IPS-15b (cell line): ENCODE measurements at regions not wholly inside any gene's neighbourhood (a gene's known extent, or its start where the extent isn't known, plus 50 kb on each side); places are given as distances from the start of the nearest gene placed in this dataset.

Experiments used
- H3K27me3 ChIP-seq: one replicate; pipeline ENCODE4 v1.6.1; 2013; ENCODE audit warnings: low read length; ENCODE audit not compliant: control insufficient read depth, insufficient read depth
- H3K36me3 ChIP-seq: one replicate; pipeline ENCODE4 v1.6.1; 2013; ENCODE audit warnings: low read length; ENCODE audit not compliant: control insufficient read depth, insufficient read depth
- H3K4me1 ChIP-seq: one replicate; pipeline ENCODE4 v1.6.1; 2013; ENCODE audit warnings: mild to moderate bottlenecking, low read length; ENCODE audit not compliant: control insufficient read depth, insufficient read depth
- H3K4me3 ChIP-seq: one replicate; pipeline ENCODE4 v1.5.1; 2013; ENCODE audit warnings: low read depth, low read length
- H3K9ac ChIP-seq: one replicate; pipeline ENCODE4 v1.6.1; 2013; ENCODE audit warnings: low read depth, mild to moderate bottlenecking, low read length
- H3K9me3 ChIP-seq: one replicate; pipeline ENCODE4 v1.6.1; 2013; ENCODE audit warnings: mild to moderate bottlenecking, low read length; ENCODE audit not compliant: control insufficient read depth, insufficient read depth

DNA sequence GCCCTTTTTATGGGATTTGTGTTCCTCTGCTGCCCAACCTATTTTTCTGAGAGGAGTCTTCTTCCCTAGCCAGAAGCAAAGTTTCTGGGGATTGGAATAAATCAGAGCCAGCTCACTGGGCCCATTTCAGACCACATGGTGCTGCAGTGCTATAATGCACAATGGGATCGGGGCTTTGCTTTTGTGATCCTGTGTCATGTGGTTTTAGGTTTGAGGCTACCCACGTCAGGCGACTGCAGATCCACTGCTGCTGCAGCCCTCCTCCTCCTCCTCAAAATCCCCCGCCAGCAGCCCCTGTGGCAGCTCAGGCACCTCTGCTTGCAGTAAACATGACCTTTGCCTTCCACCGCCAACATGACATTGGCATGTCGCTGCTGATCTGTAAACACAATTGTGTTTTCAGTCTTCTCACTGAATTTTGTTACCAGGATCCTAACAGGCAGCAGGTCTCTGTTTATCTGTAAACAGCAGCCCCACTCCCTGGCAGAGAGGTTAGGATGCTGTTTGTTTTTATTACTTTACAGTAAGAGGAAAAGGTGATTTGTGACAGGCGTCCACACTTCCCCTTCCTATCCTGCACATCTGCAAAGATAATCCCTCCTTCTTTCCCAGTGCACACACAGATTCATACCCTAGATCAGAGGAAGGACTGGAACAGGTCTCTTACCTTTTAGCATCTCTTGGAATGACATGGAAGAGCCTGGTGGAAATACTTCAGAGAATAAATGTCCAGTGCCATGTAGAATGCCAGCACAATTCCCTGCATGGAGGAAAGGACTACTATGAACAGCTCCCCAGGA lies 130.8 kb downstream of the FOXI3 start:
- H3K27me3 ChIP-seq = no peaks in the 10 kb centered on the region
- no peaks in the 10 kb centered on the region for H3K36me3 ChIP-seq
- H3K4me3 ChIP-seq = no peak overlapping the region
- H3K4me1 ChIP-seq = peaks cover 7% of the 10 kb centered on the region
- H3K9ac ChIP-seq = no peak overlapping the region
- H3K9me3 ChIP-seq = no peaks in the 10 kb centered on the region

DNA sequence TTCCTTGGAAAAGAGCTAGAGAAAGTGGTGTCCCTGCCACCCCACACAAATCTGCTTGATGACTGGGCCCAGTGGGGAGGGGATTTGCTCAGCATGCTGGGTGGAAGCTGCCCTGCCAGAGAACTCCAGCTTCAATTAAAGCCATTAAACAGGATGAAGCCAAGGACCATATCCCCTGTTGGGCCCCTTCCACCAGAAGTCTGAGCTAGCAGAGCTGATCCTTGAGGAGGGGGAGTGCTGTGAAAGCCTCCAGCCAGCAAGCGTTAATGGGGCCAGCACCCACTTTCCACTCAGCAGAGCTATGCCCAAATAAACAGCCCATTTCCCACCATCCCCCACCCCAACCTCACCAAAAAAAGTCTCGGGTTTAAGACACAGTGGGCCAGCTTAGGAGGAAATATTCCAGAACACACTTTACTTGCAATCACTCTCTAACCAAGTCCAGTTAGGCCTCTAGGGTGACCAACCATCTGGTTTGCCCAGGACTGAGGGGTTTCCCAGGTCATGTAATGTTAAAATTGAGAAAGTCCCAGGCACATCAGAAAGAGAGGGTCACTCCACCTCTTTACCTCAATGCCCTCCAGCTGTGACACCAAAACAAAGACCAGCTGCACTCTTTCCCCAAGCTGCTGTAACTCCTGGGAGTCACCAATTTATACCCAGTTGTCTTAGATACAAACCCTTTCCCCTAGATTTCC lies 132.3 kb downstream of the FOXI3 start:
- H3K4me3 ChIP-seq = no peak overlapping the region
- H3K27me3 ChIP-seq = no peaks in the 10 kb centered on the region
- H3K9ac ChIP-seq = no peak overlapping the region

GRCh38 chr2:88318956-88319330 lies 133.6 kb downstream of the FOXI3 start:
- H3K9me3 ChIP-seq = no peaks in the 10 kb centered on the region
- peaks cover 7% of the 10 kb centered on the region for H3K4me1 ChIP-seq
- no peak overlapping the region for H3K9ac ChIP-seq
- no peaks in the 10 kb centered on the region for H3K36me3 ChIP-seq
- H3K27me3 ChIP-seq = no peaks in the 10 kb centered on the region
- H3K4me3 ChIP-seq = no peak overlapping the region

More for the DNA sequence above, 132.3 kb downstream of the FOXI3 start:
- H3K36me3 ChIP-seq = no peaks in the 10 kb centered on the region
- no peaks in the 10 kb centered on the region for H3K9me3 ChIP-seq
- H3K4me1 ChIP-seq = peaks cover 7% of the 10 kb centered on the region

- H3K9ac ChIP-seq = no peak overlapping the region
- H3K27me3 ChIP-seq = no peaks in the 10 kb centered on the region
- no peak overlapping the region for H3K4me3 ChIP-seq
- peaks cover 7% of the 10 kb centered on the region for H3K4me1 ChIP-seq
- no peaks in the 10 kb centered on the region for H3K36me3 ChIP-seq
- no peaks in the 10 kb centered on the region for H3K9me3 ChIP-seq
Observed at GRCh38 chr2:88318071-88318955, 134.2 kb downstream of the FOXI3 start.

GRCh38 chr2:88310787-88311186 lies 140.6 kb downstream of the THNSL2 start:
- H3K9ac ChIP-seq = no peak overlapping the region
- no peaks in the 10 kb centered on the region for H3K9me3 ChIP-seq
- no peak overlapping the region for H3K4me3 ChIP-seq
- no peaks in the 10 kb centered on the region for H3K36me3 ChIP-seq
- H3K4me1 ChIP-seq = no peaks in the 10 kb centered on the region
- H3K27me3 ChIP-seq = no peaks in the 10 kb centered on the region

- no peak overlapping the region for H3K4me3 ChIP-seq
- H3K36me3 ChIP-seq = no peaks in the 10 kb centered on the region
- H3K27me3 ChIP-seq = no peaks in the 10 kb centered on the region
- H3K4me1 ChIP-seq = no peaks in the 10 kb centered on the region
- no peak overlapping the region for H3K9ac ChIP-seq
- no peaks in the 10 kb centered on the region for H3K9me3 ChIP-seq
Observed at GRCh38 chr2:88307817-88308216, 137.7 kb downstream of the THNSL2 start.

- H3K27me3 ChIP-seq = no peaks in the 10 kb centered on the region
- no peaks in the 10 kb centered on the region for H3K36me3 ChIP-seq
- no peaks in the 10 kb centered on the region for H3K4me1 ChIP-seq
- H3K9ac ChIP-seq = no peak overlapping the region
- no peaks in the 10 kb centered on the region for H3K9me3 ChIP-seq
- no peak overlapping the region for H3K4me3 ChIP-seq
Observed at GRCh38 chr2:88303865-88304264, 133.7 kb downstream of the THNSL2 start.

- H3K9me3 ChIP-seq = no peaks in the 10 kb centered on the region
- H3K27me3 ChIP-seq = no peaks in the 10 kb centered on the region
- no peaks in the 10 kb centered on the region for H3K4me1 ChIP-seq
- H3K4me3 ChIP-seq = no peak overlapping the region
- H3K36me3 ChIP-seq = no peaks in the 10 kb centered on the region
- no peak overlapping the region for H3K9ac ChIP-seq
Observed at GRCh38 chr2:88296247-88296646, 126.1 kb downstream of the THNSL2 start.

DNA sequence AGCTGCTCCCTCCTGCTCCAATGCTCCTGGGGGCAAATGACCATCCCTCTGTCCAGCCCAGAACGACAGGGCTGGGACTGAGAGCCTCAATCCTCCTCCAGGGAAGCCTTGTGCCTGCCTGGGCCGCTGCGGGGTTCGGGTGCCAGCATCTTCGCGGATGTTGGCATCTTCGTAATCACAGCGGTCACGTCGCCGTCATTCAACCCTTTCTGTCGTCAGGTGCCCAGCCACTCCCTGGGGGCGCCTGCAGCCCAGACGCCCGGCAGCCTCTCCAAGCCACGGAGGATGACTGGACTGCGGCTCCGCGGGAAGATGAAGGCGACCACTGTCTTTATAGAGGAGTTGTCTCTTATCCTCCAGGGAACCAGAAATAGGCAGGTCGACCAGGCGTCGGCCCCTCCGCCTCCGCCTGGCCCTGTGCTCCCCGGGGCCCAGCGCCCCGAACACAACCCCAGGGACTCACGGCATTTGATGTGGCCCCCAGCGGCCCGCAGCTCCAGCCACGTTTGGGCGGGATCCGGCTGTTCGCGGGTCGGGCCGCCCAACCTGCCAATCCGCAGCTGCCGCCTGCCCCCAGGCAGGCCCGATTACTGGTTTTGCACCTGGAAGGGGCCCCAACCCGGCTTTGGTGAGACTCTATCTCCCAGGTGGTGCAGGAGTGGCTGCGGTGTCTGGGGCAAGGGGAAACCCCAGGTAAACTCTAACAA lies 113.9 kb downstream of the THNSL2 start:
- H3K27me3 ChIP-seq = no peaks in the 10 kb centered on the region
- H3K4me1 ChIP-seq = no peaks in the 10 kb centered on the region
- no peak overlapping the region for H3K4me3 ChIP-seq

DNA sequence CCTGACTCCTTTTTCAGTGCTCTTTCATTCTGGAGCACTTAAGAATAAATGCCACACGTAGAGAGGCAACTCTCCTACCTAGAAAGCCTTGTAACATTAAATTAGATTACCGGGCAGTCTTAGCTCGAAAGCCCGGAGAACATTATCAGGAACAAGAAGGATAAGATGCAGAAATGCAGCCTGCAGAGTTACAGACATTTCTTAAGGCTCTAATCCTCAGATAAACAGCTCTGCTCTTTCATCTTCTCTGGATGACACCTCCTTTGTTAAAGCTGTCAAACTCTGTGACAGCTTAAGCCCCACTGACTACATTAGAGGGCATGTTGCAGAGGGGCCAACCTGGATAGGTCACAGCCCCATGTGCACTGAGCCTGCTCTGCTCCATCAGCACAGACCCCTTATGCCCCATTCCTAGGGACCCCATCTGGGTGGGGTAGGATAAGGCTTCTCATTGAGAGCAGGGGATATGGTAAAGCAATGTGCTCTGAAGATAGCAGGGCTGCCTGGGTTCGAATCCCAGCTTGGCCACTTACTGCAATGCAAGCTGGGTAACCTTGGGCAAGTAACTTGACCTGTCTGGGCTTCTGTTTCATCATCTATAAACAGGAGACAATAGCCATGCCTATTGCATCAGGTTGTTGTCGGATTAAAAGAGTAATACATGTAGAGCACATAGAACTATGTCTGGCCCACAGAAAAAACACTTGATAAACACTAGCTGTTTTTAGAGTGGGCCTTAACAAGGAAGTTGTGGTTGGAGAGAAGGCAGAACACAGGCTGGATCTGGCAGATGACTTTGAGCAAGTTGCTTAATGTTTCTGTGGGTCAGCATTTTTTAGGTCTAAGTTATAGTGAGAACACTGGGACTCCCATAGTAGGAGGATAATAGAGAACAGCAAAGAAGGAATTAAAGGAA lies 111.4 kb downstream of the THNSL2 start:
- no peak overlapping the region for H3K9ac ChIP-seq
- no peaks in the 10 kb centered on the region for H3K4me1 ChIP-seq
- H3K27me3 ChIP-seq = no peaks in the 10 kb centered on the region
- H3K9me3 ChIP-seq = no peaks in the 10 kb centered on the region
- H3K4me3 ChIP-seq = no peak overlapping the region
- no peaks in the 10 kb centered on the region for H3K36me3 ChIP-seq

More for the DNA sequence above, 113.9 kb downstream of the THNSL2 start:
- Histone ChIP-seq H3K9ac (no peak overlapping the region), H3K36me3 (no peaks in the 10 kb centered on the region), H3K9me3 (no peaks in the 10 kb centered on the region)
